Fibroblast of peridontal ligament (primary cell): ENCODE measurements at regions not wholly inside any gene's neighbourhood (a gene's known extent, or its start where the extent isn't known, plus 50 kb on each side); places are given as distances from the start of the nearest gene placed in this dataset.

Source experiments
- DNase-seq: peaks from one replicate; pipeline ENCODE4 v3.0.0-alpha.2; 2010; ENCODE audit errors: extremely low read depth

DNA sequence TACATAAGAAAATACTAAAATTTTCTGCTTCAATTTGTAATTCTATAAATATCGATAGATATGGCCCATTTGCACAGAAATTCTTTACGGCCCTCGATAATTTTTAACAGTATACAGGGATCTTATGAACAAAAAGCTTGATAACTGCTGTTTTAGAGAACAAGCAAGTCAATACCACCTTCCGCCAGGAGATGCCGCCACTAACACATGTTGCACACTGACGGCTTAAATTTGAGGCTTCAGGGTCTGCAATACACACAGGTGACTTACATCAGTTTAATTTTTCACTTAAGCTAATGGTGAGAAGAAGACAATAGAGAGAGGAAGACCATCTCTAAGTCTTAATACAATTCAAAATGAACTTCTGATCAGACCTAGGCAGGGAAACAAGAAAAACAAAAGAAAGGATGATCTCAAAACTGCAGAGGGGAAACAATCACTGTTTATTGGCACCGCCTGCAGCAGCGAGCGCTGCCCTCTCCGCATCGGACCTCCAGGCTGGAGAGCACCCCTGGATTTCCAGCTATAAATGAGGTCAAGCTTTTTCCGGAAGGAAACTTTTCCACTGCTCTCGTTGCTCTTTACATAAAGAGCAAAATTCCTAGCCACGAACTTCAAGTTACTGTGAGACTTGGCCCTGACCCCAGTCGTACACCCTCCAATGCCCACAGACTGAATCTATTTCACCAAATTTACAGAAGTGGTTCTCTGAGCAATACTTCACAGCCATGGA lies 53.9 kb downstream of the OTOR start:
- DNase-seq = peak; percentile 69

GRCh38 chr20:16802652-16802935 lies 54.4 kb downstream of the OTOR start:
- DNase-seq = no peak

DNA sequence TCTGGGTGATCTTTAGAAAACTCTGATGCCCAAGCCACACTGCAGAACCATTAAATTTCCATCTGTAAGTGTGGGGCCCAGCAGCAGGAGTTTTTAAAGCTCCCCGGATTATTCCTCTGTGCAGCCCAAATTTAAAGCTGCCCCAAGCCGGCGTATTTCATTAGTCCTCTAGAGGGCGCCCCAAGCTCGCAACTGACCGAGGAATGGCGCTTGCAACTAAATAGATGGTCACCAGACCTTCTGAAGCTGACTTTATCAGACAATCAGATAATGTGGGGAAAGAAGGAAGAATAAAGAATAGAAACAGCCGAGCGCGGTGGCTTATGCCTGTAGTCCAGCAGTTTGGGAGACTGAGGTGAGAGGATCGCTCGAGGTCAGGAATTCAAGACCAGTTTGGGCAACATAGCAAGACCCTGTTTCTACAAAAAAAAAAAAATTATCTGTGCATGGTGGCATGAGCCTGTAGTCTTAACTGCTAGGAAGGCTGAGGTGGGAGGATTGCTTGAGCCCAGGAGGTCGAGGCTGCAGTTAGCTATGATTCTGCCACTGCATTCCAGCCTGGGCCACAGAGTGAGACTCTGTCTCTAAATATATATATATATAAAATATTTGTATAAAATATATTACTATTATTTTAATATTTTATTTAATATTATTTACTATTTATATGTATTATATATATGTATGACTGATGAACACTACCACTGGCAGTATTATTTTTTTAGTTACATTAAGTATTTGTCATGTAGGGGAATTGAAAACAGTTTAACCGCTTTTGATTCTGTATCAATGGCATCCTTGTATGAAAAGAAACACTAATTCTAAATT lies 56.0 kb downstream of the OTOR start:
- DNase-seq = peak; percentile 65

- no peak for DNase-seq
Observed at GRCh38 chr20:16804793-16805187, 56.6 kb downstream of the OTOR start.

- no peak for DNase-seq
Observed at GRCh38 chr20:16806061-16806460, 57.9 kb downstream of the OTOR start.

GRCh38 chr20:16806886-16807285 lies 58.7 kb downstream of the OTOR start:
- peak; percentile 20 for DNase-seq

- DNase-seq = no peak
Observed at GRCh38 chr20:16808796-16809195, 60.6 kb downstream of the OTOR start.

DNA sequence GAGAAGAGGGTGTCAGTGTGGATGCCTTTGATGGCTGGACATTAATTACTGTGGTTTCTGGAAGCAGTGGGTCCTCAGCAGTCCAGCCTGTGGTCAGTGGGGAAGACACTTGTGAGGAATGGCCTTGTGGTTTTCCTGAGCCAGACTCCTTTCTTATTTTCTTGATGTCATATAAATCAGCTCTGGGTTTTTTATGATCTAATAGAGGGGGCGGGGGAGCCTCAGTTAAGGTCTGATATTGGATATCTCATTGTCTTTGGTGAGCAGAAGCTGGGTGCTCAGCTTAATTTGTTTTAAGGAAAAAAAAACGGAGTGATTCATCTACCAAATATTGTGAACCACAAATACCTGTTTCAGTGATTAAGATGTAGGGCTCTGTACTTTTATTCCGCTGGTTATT lies 62.1 kb downstream of the OTOR start:
- DNase-seq = no peak

GRCh38 chr20:16816192-16816591 lies 68.0 kb downstream of the OTOR start:
- DNase-seq = no peak

DNA sequence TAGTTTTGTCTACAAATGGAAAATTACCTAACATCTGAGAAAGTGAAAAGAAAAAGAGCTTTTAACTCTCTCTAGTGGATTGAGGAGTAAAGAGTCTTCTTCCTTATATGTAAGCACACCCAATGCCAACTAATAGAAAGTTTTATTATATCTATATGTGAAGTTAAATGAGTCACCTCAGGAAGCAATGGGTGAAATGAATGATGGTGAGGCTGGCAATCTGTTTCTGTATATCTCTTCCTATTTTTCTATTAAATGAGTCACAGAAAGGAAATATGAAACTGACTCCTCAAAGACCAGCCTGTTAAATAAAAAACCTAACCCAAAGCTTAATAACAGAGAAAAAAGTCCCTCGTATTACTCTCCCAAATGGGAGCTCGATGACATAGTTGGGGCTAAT lies 71.3 kb downstream of the OTOR start:
- no peak for DNase-seq

DNA sequence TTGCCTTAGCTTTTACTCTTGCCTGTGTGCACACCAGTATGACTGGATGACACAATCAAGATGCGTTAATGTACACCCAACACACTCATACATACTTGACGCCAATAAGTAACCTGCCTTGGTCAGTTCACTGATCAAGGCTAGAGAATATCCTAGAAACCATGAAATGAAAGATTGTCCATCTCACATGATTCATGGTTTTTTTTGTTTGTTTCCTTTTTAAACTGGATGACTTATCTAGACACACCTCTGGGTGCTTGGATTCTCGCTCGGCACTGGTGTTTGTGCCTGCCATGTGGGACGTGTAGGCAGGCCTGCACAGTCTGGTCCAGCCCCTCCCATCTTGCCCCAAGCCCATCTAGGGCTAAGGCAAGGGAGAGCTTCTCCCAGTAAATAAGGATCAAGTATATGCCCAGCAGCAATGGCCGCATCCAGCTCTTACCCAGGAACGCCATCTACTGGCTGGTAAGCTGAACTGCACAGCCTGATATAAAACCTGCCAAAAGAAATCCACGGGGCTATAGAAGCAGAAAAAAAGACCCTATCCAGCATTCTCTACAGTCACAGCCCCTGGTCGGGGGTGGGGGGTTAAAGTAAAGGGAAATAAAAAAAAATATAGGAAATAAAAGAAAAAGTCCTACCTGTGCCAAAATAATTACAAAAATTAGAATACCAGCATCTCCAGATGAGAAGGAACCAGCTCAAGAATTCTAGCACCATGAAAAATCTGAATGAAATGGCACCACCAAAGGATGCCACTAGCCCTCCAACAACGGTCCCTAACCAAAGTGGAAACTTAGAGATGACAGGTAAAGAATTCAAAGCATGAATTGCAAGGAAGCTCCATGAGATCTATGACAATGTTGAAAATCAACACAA lies 73.3 kb downstream of the OTOR start:
- DNase-seq = peak; percentile 31

- DNase-seq = no peak
Observed at GRCh38 chr20:16824664-16825063, 76.5 kb downstream of the OTOR start.

GRCh38 chr20:16828666-16829305 lies 80.6 kb downstream of the OTOR start:
- peak; percentile 29 for DNase-seq

DNA sequence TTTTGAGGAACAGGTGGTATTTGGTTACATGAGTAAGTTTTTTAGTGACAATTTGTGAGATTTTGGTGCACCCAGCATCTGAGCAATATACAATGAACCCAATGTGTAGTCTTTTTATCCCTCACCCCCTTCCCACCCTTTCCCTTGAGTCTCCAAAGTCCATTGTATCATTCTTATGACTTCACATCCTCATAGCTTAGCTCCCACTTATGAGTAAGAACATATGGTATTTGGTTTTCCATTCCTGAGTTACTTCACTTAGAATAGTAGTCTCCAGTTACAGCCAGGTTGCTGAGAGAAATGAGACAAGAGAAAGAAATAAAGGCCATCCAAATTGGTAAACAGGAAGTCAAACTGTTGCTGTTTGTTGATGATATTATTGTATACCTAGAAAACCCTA lies 87.5 kb downstream of the OTOR start:
- DNase-seq = peak; percentile 57

GRCh38 chr20:16842486-16843120 lies 94.4 kb downstream of the OTOR start:
- no peak for DNase-seq

- no peak for DNase-seq
Observed at GRCh38 chr20:16844406-16844805, 96.2 kb downstream of the OTOR start.

GRCh38 chr20:16846006-16846405 lies 97.8 kb downstream of the OTOR start:
- DNase-seq = peak; percentile 77

DNA sequence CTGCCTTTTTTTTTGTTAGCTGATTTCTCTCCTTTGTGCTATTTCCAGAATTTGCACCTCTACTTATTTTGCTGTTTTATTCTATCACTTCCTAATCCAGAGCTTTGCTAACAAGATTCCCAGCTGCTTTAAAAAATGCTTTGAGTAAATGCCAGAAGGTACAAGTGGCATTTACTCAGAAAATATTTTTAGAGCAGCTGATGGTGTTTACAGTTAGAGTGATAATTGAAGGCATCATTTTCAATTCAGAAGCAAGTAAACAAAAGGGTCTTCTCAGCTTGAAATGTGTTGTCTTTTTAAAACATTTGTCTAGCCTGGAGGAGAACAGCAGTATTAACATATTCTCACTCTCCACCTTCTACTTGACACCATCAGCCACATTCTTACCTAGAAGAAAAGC lies 99.9 kb downstream of the OTOR start:
- DNase-seq = no peak

DNA sequence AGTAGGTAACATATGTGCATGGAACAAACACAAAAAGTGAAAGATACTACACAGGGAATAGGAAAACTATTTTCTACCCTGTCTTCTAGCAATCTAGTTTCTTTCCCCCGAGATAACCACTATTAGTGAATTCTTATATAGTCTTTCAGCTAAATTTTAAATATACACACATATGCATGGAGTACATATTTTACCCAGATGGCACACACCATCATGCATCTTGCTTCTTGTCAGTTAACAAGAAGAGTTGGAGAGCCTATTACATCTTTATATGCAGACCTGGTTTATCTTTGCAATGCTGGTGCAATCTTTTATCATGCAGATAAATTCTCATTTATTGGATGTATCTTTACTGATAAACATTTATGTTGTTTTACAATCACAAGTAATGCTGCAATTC lies 100.4 kb downstream of the OTOR start:
- DNase-seq = no peak

DNA sequence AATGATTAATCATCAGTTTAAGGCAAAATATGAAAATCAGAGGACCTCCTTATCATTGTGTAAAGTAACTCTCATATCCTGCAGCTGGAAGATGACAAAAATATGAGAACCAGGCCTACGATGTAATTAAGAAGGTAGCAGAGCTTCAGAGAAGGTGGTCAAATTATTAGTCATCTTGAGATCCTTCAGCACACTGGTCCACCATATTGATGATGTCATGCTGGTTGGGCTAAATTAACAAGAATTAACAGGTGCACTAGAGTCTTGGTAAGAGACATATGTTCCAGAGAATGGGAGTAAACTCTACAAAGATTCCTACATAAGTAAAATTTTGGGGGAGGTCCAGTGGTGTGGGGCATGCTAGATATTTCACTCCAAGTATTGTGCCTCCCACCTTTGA lies 112.8 kb downstream of the OTOR start:
- DNase-seq = no peak

GRCh38 chr20:16861708-16862107 lies 113.5 kb downstream of the OTOR start:
- DNase-seq = no peak

DNA sequence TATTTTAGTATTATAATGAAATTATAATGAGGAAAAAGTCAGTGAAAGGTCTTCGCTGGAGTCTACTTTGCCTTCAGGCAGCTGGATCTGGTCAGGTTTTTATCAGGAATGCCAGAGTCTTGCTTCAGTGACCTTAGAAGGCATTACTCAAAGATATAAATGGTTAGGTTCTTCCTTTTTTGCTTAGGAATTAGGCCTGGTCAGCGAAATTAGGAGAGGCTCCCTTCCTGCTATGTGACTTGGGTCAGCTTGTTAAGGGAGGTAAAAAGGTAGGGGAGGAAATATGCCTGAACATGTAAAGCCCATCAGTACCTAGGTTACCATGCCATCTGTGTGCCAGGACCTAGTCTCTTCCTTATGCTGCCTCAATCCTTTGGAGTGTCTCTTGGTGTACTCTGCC lies 115.1 kb downstream of the OTOR start:
- DNase-seq = no peak
